ENCODE measurements at regions not wholly inside any gene's neighbourhood (a gene's known extent, or its start where the extent isn't known, plus 50 kb on each side); places are given as distances from the start of the nearest gene placed in this dataset.

DNA sequence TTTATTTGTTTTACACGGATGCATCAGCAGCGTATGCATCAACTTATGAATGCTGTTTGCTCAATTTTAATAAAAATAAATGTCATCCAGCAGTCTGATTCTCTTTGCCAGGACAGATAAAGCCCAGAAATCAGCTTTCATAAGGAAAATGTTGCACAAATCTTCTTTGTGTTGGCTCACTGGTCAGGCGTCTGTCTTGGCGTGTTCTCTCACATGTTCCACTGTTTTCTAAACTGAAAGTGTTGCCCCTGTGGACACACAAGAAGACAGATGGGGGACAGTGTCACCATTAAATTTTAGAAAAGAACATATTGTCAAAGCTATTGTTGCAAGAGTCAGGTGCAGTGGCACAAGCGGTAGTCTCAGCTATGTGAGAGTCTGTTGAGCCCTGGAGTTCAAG is 316.2 kb downstream of the CENPC start:
- Histone ChIP-seq H3K9ac (ENCODE audit: low read length) (no peak overlapping the region), H3K27ac (ENCODE audit: low read depth, low read length) (no peak overlapping the region), H3K9me3 (ENCODE audit: insufficient read depth, low read length) (no peaks in the 10 kb centered on the region), H2AFZ (ENCODE audit: low read depth, low read length, severe bottlenecking) (no peak overlapping the region), H4K20me1 (ENCODE audit: low read depth, low read length) (no peaks in the 10 kb centered on the region), H3K9me2 (replicated peaks; ENCODE audit: insufficient read depth, low read length) (no peaks in the 10 kb centered on the region), H3K4me3 (ENCODE audit: insufficient read depth, low read length, poor library complexity, severe bottlenecking) (no peak overlapping the region), H3K27me3 (ENCODE audit: low read length) (no peaks in the 10 kb centered on the region), H3F3A (ENCODE audit: insufficient read depth) (no peaks in the 10 kb centered on the region), H3K79me2 (ENCODE audit: insufficient read depth, low read length) (no peaks in the 10 kb centered on the region), H3K4me2 (ENCODE audit: low read depth, low read length, poor library complexity, severe bottlenecking) (no peak overlapping the region), H3K36me3 (ENCODE audit: low read length) (no peaks in the 10 kb centered on the region)
- TF ChIP-seq EZH2phosphoT487 (conservative IDR thresholded peaks at IDR 0.05; ENCODE audit: low read length) = no peak
- TF ChIP-seq, protein P1, sequence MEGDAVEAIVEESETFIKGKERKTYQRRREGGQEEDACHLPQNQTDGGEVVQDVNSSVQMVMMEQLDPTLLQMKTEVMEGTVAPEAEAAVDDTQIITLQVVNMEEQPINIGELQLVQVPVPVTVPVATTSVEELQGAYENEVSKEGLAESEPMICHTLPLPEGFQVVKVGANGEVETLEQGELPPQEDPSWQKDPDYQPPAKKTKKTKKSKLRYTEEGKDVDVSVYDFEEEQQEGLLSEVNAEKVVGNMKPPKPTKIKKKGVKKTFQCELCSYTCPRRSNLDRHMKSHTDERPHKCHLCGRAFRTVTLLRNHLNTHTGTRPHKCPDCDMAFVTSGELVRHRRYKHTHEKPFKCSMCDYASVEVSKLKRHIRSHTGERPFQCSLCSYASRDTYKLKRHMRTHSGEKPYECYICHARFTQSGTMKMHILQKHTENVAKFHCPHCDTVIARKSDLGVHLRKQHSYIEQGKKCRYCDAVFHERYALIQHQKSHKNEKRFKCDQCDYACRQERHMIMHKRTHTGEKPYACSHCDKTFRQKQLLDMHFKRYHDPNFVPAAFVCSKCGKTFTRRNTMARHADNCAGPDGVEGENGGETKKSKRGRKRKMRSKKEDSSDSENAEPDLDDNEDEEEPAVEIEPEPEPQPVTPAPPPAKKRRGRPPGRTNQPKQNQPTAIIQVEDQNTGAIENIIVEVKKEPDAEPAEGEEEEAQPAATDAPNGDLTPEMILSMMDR (IDR thresholded peaks at IDR 0.05; ENCODE audit: insufficient read depth, low read length, poor library complexity, severe bottlenecking) = no peak

DNA sequence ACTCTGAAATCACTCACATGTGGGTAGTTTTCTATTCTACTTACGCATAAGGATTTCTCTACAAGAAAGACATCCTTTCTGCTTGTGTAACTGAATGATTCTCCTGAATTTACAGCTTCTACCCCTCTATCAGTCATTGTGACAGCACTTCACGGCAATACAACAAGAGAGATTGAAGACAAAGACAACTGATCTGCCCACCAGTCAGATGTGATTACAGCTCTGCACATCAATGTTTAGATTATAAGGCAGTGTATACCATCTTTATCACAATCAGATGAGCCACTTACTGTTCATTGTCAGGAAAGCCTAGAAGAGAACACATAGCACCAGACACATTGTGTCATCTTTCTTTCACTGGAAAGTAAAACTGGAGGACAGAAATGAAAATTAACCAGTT is 324.4 kb downstream of the CENPC start:
- Histone ChIP-seq H2AFZ (ENCODE audit: low read depth, low read length, severe bottlenecking) (no peak overlapping the region), H3K9me2 (replicated peaks; ENCODE audit: insufficient read depth, low read length) (no peaks in the 10 kb centered on the region), H3K36me3 (ENCODE audit: low read length) (no peaks in the 10 kb centered on the region), H3K4me3 (ENCODE audit: insufficient read depth, low read length, poor library complexity, severe bottlenecking) (no peak overlapping the region), H3K27ac (ENCODE audit: low read depth, low read length) (no peak overlapping the region), H3K4me2 (ENCODE audit: low read depth, low read length, poor library complexity, severe bottlenecking) (no peak overlapping the region), H3F3A (ENCODE audit: insufficient read depth) (no peaks in the 10 kb centered on the region), H3K9ac (ENCODE audit: low read length) (no peak overlapping the region), H3K27me3 (ENCODE audit: low read length) (no peaks in the 10 kb centered on the region), H3K9me3 (ENCODE audit: insufficient read depth, low read length) (no peaks in the 10 kb centered on the region), H3K79me2 (ENCODE audit: insufficient read depth, low read length) (no peaks in the 10 kb centered on the region), H4K20me1 (ENCODE audit: low read depth, low read length) (no peaks in the 10 kb centered on the region)
- TF ChIP-seq, protein P1 (IDR thresholded peaks at IDR 0.05; ENCODE audit: insufficient read depth, low read length, poor library complexity, severe bottlenecking) = no peak
- no peak for TF ChIP-seq EZH2phosphoT487 (conservative IDR thresholded peaks at IDR 0.05; ENCODE audit: low read length)

DNA sequence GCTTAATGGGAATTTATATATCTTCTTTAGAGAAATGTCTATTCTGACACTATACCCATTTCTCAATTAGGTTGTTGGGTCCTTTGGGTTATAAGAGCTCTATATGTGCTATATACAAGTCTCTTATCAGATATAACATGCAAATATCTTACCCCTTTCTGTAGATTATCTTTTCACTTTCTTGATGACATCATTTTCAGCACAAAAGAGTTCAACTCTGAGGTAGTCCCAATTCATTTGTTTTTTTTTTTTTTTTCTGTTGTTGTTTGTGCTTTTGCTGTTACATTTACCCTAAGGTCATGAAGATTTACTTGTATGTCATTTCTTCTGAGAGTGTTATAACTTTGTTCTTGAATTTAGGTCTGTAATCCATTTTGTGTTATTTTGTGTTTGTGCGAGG is 326.4 kb downstream of the CENPC start:
- no peak overlapping the region for H3K4me2 ChIP-seq (ENCODE audit: low read depth, low read length, poor library complexity, severe bottlenecking)
- H3K9me2 ChIP-seq (replicated peaks; ENCODE audit: insufficient read depth, low read length) = no peaks in the 10 kb centered on the region
- no peak overlapping the region for H3K9ac ChIP-seq (ENCODE audit: low read length)
- no peaks in the 10 kb centered on the region for H4K20me1 ChIP-seq (ENCODE audit: low read depth, low read length)
- no peaks in the 10 kb centered on the region for H3F3A ChIP-seq (ENCODE audit: insufficient read depth)
- H3K27me3 ChIP-seq (ENCODE audit: low read length) = no peaks in the 10 kb centered on the region
- no peaks in the 10 kb centered on the region for H3K79me2 ChIP-seq (ENCODE audit: insufficient read depth, low read length)
- TF ChIP-seq, protein P1 (IDR thresholded peaks at IDR 0.05; ENCODE audit: insufficient read depth, low read length, poor library complexity, severe bottlenecking) = no peak
- no peak for TF ChIP-seq EZH2phosphoT487 (conservative IDR thresholded peaks at IDR 0.05; ENCODE audit: low read length)
- no peak overlapping the region for H3K4me3 ChIP-seq (ENCODE audit: insufficient read depth, low read length, poor library complexity, severe bottlenecking)
- no peaks in the 10 kb centered on the region for H3K9me3 ChIP-seq (ENCODE audit: insufficient read depth, low read length)
- no peak overlapping the region for H3K27ac ChIP-seq (ENCODE audit: low read depth, low read length)
- H3K36me3 ChIP-seq (ENCODE audit: low read length) = no peaks in the 10 kb centered on the region
- no peak overlapping the region for H2AFZ ChIP-seq (ENCODE audit: low read depth, low read length, severe bottlenecking)

Measured in SU-DHL-6 (cell line).